Upper lobe of right lung (tissue), 1 donor: ENCODE measurements at regions not wholly inside any gene's neighbourhood (a gene's known extent, or its start where the extent isn't known, plus 50 kb on each side); places are given as distances from the start of the nearest gene placed in this dataset.

Experiments used
- ATAC-seq: fragments of 200-7000 bp; cut with Tn5 transposase; one replicate; pipeline ENCODE4 v1.9.1; 2020; ENCODE audit warnings: mild to moderate bottlenecking, moderate library complexity
- DNase-seq: peaks from one replicate; pipeline ENCODE4 v3.0.0-alpha.2; 2020
- H3K27ac ChIP-seq: fragments of 200-600 bp; one replicate; pipeline ENCODE4 v1.8.0; 2022
- H3K27me3 ChIP-seq: fragments of 200-600 bp; one replicate; pipeline ENCODE4 v1.8.0; 2022; ENCODE audit warnings: mild to moderate bottlenecking
- H3K36me3 ChIP-seq: fragments of 200-600 bp; one replicate; pipeline ENCODE4 v1.8.0; 2022
- H3K4me1 ChIP-seq: fragments of 200-600 bp; one replicate; pipeline ENCODE4 v1.8.0; 2022
- H3K4me3 ChIP-seq: fragments of 200-600 bp; one replicate; pipeline ENCODE4 v1.8.0; 2022; ENCODE audit warnings: mild to moderate bottlenecking
- H3K9me3 ChIP-seq: fragments of 200-600 bp; one replicate; pipeline ENCODE4 v1.8.0; 2022
- intact Hi-C: fragments of 100-400 bp; cut with DNase I; formaldehyde crosslinking; loops from one replicate; pipeline ENCODE4 v1.11.0; 2022
- TF ChIP-seq, protein P1 (sequence below): fragments of 200-600 bp; IDR thresholded peaks from one replicate; pipeline ENCODE4 v1.8.0; 2022; ENCODE audit warnings: antibody characterized with exemption
- donor health status: DM: no; HTN: yes; CAD: no; lungs with severe emphysema.

DNA sequence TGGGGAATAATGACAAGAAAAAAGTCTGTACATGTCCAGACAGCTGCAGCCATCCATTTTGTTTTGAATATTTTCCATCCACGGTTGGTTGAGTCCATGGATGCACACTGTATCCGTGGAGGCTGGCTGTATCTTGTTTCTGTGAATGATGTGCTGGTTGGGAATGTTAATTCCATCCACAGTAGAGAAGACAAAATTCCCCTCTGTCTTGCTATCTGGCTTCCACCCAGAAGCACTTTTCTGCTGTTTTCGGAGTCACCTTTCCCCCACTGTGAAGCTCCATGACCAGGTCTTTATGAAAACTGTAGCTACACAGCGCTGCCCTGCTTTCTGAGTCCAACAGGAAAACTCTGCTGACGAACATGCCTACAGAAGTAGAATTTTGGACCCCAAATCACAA, 122.3 kb downstream of the HRH4 start:
- DNase-seq (no peak), ATAC-seq (no peak)
- no peaks in the 10 kb centered on the region for H3K36me3 ChIP-seq
- H3K27me3 ChIP-seq, result peaks cover 5% of the 10 kb centered on the region
- intact Hi-C loops, result no loop called here
- H3K4me1 ChIP-seq, result no peaks in the 10 kb centered on the region
- H3K4me3 ChIP-seq, result no peak overlapping the region
- TF ChIP-seq, protein P1, sequence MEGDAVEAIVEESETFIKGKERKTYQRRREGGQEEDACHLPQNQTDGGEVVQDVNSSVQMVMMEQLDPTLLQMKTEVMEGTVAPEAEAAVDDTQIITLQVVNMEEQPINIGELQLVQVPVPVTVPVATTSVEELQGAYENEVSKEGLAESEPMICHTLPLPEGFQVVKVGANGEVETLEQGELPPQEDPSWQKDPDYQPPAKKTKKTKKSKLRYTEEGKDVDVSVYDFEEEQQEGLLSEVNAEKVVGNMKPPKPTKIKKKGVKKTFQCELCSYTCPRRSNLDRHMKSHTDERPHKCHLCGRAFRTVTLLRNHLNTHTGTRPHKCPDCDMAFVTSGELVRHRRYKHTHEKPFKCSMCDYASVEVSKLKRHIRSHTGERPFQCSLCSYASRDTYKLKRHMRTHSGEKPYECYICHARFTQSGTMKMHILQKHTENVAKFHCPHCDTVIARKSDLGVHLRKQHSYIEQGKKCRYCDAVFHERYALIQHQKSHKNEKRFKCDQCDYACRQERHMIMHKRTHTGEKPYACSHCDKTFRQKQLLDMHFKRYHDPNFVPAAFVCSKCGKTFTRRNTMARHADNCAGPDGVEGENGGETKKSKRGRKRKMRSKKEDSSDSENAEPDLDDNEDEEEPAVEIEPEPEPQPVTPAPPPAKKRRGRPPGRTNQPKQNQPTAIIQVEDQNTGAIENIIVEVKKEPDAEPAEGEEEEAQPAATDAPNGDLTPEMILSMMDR, result no peak
- no peaks in the 10 kb centered on the region for H3K9me3 ChIP-seq
- no peak overlapping the region for H3K27ac ChIP-seq

DNA sequence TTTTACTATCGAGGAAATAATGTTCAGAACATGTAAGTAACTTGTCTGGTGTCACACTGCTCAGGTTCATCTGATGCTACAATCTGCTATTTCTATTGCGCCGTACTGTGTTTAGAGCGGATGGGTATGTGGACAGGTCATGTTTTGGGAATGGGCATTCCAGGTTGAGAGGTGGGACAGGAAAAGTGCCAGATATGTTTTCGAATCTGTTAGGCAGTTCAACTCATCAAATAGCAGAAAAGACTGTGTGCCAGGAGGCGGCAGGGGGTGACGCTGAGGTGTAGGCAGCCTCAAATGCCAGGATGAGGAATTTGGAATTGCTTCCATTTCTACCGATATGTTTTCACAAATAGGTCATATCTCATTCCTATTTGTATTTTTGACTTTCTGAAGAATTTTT, 123.8 kb downstream of the HRH4 start:
- Histone ChIP-seq H3K36me3 (no peaks in the 10 kb centered on the region), H3K27me3 (peaks cover 5% of the 10 kb centered on the region), H3K9me3 (no peaks in the 10 kb centered on the region), H3K27ac (no peak overlapping the region), H3K4me1 (no peaks in the 10 kb centered on the region), H3K4me3 (no peak overlapping the region)
- DNase-seq (no peak), ATAC-seq (no peak)
- TF ChIP-seq, protein P1, result no peak
- intact Hi-C loops, result no loop called here

DNA sequence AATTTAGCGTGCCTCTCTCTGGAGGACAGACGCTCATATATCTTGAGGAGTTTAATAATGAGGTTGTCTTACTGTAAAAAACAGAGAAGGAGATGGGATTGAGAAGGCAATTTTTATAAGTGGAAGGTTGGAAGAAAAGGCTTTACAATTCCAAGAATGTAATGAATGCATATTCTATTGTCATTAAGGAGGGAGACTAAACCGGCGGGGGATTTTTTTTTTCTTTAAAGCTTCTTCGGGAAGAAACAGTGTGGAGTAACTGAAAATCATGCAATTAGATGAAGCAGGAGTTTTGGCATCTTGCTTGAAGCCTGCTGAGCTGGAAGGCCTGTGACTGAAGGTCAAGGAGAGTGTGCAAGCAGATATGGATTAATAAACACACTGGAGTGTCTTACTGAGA, 124.4 kb downstream of the HRH4 start:
- Histone ChIP-seq H3K9me3 (no peaks in the 10 kb centered on the region), H3K36me3 (no peaks in the 10 kb centered on the region), H3K4me3 (no peak overlapping the region), H3K4me1 (no peaks in the 10 kb centered on the region), H3K27me3 (peaks cover 5% of the 10 kb centered on the region), H3K27ac (no peak overlapping the region)
- intact Hi-C loops, result no loop called here
- DNase-seq, result no peak
- ATAC-seq, result no peak
- TF ChIP-seq, protein P1, result no peak

DNA sequence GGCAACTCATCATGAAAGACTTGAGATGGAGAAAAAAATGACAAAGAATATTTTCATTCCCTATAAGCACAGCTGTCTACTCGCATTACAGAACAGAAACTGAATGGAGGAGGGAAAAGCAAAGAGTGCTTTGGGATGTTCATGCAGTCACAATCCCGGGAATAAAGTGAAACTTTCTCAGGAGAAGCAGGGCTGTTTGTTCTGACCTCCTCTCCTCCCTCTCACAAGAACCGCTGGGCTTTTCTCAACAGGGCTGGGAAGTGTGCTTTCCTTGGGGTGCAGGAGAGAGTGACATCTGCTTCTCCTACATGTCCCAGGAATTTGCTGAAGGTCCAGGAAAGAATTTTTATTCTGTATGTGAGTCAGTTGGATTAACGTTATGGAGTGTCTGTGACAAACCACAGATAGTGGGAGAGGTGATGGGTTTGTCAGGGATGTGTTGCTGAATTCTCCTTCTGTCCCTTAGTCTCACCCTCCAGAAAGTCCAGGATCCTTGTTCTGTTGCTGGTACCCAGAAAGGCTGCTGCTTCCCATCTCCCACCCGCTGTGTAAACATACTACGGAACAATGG, 125.6 kb downstream of the HRH4 start:
- no peak overlapping the region for H3K4me3 ChIP-seq
- H3K27ac ChIP-seq, result no peak overlapping the region
- DNase-seq (no peak), ATAC-seq (no peak)
- H3K4me1 ChIP-seq, result no peaks in the 10 kb centered on the region
- H3K27me3 ChIP-seq, result peaks cover 5% of the 10 kb centered on the region
- H3K36me3 ChIP-seq, result no peaks in the 10 kb centered on the region
- TF ChIP-seq, protein P1, result no peak
- intact Hi-C loops, result no loop called here
- no peaks in the 10 kb centered on the region for H3K9me3 ChIP-seq

DNA sequence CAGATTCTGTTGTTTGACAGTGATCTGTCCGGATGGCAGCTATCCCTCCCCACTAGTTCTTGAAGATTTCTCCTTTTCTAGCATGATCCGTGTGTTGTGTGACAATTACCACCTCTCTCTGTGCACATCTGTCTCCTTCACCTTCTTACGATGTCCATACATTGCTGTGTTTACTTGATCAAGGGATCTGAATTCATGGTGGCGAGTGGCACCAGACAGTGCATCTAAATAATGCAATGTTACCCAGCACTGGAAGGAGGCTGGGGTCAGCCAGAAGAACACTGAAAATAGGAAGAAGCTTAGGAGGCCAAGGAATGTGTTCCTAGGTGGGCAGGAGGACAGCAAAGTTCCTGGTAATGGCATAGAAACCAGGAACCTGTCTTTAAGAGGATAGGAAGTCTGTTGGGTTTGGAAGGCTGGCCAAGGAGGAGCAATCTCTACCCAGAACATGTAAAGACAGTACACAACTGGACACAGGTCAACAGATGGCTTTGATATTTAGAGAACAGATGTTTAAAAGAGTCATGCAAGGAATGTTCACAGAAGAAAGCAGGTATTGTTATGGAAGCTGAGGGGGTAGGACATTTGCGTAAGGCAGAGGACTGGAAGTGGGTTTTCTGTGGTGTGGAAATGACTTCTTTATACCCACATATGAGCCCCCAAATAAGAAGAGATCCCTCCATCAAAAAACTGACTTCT, 126.4 kb downstream of the HRH4 start:
- ATAC-seq (no peak), DNase-seq (no peak)
- H3K4me3 ChIP-seq, result no peak overlapping the region
- no peak overlapping the region for H3K27ac ChIP-seq
- H3K9me3 ChIP-seq, result no peaks in the 10 kb centered on the region
- H3K4me1 ChIP-seq, result no peaks in the 10 kb centered on the region
- H3K27me3 ChIP-seq, result peaks cover 5% of the 10 kb centered on the region
- H3K36me3 ChIP-seq, result no peaks in the 10 kb centered on the region
- intact Hi-C loops, result no loop called here
- TF ChIP-seq, protein P1, result no peak
